ENCODE measurements at regions not wholly inside any gene's neighbourhood (a gene's known extent, or its start where the extent isn't known, plus 50 kb on each side); places are given as distances from the start of the nearest gene placed in this dataset.
"Not testable (repeated sequence)": the region's sequence is repeated elsewhere in the genome, so short reads cannot be mapped to it uniquely, and the experiment has no call there.

DNA sequence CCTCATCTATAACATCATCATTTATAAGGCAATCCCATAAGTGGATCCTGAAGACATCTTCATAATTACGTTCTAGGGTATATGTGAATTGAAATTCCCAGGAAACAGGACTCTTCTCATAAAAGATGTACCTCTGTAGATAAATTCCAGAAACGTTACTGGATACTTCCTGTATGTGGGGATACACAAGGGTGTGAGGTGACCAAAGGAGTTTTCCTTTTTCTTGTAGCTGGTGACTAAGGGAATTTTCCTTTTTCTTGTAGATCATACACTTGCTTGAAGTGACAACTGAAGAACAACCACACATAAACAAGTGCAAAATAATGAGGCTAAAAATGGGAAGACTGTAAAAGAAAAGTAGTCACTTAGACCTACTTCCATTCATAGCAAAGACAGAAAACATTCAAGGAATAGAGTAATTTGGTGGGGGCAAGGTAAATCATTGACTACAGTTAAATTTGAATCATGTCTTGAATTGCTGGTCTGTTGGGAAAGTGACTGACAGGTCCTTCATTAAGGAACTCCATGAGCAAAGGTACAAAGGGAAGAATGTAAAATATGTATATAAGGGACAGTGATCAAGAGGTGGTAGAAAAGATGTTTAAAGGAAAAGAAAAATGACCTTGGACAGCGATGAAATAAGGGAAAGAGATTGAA lies 53.2 kb upstream of the UBE2E3 start:
- no peak for DNase-seq (ENCODE audit: low spot score)

DNA sequence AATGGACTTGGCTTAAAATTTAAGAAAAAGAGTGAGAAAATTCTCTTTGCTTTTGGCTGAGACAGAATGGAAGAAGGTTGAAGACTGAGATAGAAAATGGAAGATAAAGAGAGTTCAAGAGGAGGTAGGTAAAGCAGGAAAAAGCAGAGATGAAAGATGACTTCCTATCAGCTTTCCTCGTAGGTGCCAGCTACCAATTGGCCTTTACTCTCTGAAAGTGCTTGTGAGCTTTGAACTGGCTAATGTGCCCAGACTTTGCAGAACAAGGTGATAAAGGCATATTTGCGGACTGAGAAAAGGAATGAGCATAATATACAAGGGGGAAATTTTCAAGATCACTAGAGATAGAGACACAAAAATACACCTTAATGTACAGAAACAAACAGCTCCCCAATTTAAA lies 54.7 kb upstream of the UBE2E3 start:
- no peak for DNase-seq (ENCODE audit: low spot score)

DNA sequence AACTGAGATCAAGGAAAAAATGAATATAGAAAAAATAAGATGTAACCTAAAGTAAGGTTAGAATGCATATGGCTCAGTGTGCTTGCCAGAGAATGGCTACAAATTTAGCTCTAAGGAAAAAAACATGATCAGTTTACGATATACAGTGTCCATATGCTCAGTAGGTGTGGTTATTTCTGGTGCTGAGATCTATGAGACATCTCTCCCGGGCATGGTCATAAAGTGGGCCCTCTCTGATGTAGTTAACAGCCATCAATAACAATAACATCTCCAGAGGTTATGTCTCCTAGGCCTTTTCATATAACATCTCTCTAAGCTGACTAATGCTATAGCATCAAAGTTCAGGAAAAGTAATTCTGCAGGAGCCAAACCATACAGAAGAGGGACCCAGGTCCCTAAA lies 56.3 kb upstream of the UBE2E3 start:
- DNase-seq (ENCODE audit: low spot score): no peak

DNA sequence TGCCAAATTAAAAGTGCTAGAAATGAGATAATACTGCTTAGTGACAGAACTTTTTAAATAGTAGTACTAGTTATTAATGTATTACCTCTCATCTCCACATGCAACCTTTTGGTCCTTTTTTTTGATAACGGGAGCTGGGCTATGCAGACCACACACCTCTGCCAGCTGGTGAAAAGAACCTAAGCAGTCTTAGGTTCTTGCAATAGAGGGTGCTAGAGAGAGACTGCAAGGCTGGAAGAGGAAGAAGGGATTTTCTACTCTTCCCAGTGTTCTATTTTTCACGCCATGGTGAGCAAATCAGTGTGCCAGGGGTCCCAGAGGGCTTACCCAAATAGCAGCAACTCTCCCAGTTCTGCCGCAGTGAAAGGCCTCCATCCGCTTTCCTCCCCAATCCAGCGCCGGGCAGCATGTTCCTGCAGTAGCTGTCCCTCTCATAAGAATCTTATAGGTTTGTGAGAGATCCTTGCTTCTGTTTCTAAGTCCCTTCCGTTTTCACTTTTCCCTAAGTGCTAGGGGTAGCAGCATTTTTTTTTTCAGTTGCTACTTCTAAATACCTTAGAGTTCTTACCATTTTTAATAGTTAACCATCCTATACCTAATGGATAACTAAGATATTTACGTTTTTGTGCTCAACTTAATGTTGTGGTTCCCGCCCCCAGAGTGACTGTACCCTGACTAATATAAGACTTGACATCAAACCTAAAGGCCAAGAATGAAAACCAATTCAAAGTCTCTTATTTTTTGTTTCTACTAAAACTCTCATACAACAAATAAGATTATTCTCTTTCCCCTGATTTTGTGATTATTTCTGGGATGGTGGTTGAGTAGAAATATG lies 69.4 kb upstream of the UBE2E3 start:
- DNase-seq (ENCODE audit: low spot score): no peak

DNA sequence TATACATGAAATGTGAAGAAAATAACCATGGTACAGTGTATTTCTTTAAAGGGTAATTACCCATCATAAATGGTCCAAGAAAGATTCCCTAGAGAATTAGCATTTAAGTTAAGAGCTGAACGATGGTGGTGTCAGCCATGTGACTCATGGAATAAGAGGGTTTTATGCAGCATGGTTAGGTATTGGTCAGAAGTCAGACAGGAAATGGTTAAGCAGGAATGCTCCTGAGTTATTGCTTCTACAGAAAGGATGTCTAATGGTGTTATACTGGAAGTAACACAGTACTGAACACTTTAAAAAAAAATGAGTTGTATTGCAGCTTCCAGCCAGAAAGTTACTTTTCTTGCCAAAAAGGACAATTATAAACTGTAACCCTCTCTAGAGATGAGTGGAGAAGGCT lies 72.7 kb upstream of the UBE2E3 start:
- no peak for DNase-seq (ENCODE audit: low spot score)

DNA sequence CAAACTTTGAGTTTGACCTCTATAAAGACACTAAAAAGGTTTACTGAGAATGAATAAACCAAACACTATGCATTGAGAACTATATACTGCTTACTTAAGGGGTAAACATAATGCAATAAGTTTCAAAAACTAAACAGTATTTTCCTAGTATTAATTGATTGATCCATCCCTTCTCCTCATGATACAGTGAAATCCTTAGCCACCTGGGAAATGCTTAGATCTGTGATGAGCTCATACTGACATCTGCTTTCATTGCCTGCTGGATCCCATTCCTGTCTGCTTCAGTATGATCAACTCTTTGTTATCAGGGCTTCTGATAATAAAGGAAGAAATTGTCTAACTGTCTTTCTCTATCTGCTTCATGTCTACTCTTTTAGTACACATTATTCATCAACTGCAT lies 74.9 kb upstream of the UBE2E3 start:
- no peak for DNase-seq (ENCODE audit: low spot score)

DNA sequence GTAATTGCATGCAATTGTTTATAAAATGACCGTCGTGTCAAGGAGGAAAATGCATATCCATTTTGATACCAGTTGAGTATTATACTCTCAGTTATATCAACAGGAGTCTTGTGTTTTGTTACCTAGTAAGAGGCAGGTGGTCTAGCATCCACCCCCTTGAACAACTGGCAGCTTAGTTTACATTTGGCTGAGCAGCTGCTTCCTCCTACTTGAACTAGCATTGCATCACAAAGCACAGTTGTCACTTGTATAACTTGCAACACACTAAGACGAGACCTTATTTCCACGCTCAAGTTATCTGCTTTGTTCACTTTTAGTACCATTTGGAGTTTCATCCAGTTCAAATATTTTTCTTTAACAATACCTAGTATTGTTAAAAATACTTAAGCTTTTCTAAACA lies 75.4 kb upstream of the UBE2E3 start:
- DNase-seq (ENCODE audit: low spot score): no peak

DNA sequence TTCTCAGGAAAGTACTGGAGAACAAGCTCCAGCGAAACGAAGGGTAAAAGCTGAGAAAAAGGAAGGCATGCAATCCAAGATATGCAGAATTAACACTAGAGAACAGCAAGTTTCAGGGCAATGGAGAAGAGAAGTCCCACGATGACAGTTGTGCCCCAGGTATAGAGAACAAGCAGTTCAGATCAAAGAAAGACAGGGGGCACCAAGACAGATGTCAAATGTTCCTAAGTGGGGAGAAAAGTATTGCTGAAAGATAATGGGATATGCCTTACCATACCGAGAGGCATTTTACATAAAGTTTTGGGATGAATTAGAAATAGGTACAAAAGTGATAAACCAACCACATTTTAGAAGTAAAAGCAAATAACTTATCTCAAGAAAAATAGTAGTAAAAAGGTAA lies 79.1 kb upstream of the UBE2E3 start:
- DNase-seq (ENCODE audit: low spot score): no peak

DNA sequence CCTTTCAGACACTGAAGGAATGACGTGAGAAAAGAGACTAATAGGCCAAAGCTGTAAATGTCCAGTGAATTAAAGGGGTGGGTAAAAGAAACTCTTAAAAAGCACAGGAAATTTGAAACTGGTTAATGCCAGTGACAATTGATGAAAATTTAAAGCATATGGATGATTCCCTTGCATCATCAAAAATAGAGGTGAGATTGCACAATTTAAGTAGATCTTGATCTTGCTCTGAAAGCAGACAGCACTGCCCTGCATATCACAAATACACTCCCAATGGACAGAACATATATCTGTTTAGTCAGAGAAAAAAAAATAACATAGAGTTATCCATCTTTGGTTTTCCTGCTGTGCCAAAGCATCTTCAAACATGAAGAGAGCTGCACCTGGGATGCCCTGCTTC lies 86.7 kb upstream of the UBE2E3 start:
- no peak for DNase-seq (ENCODE audit: low spot score)

DNA sequence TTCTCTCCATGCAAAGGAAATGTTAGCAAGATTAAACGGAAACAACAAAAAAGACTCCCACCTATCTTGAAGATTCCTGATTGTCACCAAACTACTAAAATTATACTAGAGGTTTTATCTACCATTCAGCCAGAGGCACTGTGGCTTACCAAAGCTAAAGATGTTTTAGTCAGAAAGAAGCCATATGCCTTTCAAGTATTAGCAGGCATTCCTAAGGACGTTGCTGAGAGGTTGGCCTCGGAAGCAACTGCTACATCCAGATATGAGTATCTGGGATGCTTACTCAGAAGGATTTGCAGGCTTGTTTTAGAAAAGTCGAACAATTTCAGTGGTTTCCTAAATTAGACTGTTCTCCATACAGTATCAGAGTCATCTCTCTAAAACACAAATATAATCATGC lies 88.3 kb upstream of the UBE2E3 start:
- DNase-seq (ENCODE audit: low spot score): no peak

DNA sequence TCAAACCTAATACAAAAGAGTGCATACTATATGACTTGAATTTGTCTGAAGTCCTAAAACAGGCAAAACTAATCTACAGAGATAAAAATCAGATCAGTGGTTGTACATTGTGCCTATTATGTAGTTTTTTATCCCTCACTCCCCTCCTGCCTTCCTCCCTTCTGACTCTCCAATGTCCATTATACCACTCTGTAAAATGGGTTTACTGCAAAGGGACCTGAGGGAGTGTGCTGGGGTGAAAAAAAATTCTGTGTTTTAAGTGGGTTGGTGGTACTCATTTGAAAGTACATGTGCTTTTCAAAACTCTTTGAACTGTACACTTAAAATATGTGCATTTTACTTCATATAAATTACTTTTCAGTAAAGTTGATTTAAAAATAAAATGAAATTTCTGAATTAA lies 89.0 kb upstream of the UBE2E3 start:
- DNase-seq (ENCODE audit: low spot score): no peak

DNA sequence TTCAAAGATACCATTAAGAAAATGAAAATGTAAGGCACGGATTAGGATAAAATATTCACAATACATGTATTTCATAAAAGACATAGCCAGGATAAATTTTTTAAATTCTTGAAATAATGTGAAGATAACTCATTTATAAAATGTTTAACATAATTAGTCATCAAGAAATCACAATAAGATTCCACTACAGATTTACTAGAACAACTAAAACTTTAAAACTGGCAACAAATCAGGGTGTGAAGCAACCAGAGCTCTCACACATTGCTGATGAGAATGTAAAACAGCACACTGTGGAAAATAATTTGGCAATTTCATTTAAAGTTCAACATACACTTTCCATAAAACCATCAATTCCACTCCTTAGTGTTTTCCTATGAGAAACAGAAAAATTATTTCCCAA lies 89.6 kb upstream of the UBE2E3 start:
- DNase-seq (ENCODE audit: low spot score): no peak

DNA sequence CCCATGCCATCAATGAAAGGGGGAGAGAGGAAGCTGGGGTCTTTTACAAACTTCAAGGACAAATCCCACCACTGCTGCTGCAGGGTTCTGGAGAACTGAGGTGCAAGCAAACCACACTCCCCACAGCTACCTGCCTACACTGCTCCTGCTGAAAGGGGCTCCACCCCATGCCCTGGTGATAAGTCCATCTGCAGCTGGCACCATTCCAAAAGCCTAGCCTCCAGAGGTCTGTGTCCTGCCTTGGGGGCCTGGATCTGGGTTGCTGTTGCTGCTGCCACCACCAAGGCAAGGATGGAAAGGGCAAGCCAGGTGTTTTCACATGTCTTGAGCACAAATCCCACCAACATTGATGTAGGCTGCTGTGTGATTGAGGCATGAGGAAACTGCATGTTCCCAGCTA lies 97.4 kb upstream of the UBE2E3 start:
- no peak for DNase-seq (ENCODE audit: low spot score)

DNA sequence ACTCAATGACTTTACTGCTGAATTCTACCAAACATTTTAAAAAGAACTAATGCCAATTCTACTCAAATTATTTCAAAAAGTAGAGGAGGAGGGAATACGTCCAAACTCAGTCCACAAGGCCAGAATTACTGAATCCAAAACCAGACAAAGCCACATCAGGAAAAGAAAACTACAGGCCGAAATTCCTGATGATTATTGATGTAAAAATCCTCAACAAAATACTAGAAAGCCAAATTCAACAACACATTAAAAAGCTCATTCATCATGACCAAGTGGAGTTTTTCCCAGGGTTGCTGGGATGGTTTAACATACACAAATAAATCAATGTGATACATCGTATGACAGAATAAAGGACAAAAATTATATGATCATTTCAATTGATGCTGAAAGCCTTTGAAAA lies 103.9 kb upstream of the UBE2E3 start:
- DNase-seq (ENCODE audit: low spot score): no peak

DNA sequence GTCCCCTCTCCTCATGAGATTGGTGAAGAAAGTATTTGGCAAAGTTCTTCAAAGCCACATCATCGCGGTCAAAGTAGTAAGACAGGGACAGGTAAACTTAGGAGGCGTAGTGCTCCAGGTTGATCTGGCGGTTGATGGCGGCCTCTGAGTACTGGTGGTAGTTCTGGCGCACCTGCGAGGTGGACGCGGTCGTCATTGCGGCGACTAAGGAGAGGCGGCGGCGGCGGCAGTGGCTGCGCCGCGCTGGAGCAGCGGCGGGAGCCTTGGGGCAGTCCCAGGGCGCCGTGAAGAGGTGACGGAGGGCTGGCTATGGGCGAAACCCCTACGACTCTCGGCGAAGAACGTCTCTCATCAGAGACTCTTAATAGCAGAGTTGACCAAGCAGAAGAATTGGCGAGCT lies 107.2 kb upstream of the UBE2E3 start:
- no peak for DNase-seq (ENCODE audit: low spot score)

DNA sequence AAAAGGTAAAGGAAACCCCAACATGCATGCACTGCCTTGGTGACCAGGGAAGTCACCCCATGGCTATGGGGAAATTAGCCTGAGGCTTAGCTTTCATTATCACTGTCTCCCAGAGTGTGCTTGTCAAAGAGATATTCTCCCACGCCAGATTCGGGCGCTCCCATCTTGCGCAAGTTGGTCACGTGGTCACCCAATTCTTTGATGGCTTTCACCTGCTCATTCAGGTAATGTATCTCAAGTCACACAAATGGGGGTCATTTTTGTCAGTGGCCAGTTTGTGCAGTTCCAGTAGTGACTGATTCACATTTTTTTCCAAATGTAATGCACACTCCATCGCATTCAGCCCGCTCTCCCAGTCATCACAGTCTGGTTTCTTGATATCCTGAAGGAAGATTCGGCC lies 107.6 kb upstream of the UBE2E3 start:
- DNase-seq (ENCODE audit: low spot score): not testable (repeated sequence)

DNA sequence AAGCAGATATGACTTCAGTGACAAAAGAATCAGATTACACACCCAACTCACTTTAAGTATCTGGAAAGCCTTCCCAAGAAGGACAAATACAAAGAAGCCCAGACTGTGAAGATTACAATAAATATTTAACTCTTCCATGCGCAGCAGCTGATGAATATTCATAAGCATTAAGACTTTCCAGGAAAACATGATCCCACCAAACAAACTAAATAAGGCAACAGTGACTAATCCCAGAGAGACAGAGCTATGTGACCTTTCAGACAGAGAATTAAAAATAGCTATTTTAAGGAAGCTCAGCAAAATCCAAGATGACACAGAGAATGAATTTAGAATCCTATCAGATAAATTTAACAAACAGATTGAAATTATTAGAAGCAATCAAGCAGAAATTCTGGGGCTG lies 108.2 kb upstream of the UBE2E3 start:
- DNase-seq (ENCODE audit: low spot score): no peak

DNA sequence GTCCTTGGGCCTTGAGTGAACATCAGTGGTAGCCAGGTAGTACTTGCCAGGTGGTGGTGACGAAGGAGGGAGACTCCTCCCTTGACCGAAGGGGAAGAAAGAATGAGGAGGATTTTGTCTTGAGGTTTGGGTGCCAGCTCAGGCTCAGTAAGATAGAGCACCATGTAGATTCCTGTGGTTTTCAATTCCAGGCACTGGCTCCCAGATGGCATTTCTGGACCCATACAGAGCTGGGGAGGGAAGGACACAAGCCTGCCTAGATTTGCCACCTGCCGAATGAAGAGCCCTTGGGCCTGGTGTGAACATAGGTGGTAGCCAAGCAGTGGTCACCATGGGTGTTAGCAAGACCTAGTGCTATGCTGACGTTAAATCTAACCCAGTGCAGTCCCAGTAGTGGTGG lies 108.8 kb upstream of the UBE2E3 start:
- DNase-seq (ENCODE audit: low spot score): no peak

DNA sequence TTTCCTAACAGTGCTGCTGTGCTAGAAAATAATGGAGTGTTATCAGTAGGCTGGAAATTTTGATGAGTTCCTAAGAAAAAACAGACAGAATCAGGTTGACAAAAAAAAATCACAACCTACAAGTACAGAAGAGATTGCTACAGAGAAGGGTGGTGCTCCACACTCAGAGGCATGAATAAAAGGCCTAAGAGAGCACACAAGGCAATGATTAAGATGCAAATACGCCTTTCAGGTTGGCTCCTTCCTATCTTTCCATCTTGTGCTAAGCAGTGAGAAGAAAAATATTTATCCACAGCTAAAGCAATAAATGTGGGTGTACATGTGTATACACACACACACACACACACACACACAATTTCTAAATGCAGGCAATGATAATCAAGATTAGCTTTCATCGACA lies 130.6 kb upstream of the UBE2E3 start:
- DNase-seq (ENCODE audit: low spot score): no peak

DNA sequence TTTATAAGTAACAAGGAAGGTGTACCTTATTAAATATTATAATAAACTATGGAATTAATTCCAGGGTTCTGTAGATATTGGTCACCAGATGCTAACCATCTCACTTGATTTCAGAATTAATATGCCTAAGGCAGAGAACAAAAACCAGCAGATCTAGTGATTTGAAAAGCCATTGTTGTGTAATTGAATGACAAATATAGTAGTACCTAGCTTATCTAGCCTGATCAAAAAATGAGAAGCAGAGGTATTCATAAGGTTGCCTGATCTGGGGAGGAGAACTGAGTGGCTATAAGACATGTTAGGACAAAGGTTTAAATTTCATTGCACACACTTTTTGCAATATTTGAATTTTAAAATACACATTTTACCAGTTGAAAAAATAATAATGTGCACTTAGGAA lies 132.0 kb upstream of the UBE2E3 start:
- DNase-seq (ENCODE audit: low spot score): no peak

DNA sequence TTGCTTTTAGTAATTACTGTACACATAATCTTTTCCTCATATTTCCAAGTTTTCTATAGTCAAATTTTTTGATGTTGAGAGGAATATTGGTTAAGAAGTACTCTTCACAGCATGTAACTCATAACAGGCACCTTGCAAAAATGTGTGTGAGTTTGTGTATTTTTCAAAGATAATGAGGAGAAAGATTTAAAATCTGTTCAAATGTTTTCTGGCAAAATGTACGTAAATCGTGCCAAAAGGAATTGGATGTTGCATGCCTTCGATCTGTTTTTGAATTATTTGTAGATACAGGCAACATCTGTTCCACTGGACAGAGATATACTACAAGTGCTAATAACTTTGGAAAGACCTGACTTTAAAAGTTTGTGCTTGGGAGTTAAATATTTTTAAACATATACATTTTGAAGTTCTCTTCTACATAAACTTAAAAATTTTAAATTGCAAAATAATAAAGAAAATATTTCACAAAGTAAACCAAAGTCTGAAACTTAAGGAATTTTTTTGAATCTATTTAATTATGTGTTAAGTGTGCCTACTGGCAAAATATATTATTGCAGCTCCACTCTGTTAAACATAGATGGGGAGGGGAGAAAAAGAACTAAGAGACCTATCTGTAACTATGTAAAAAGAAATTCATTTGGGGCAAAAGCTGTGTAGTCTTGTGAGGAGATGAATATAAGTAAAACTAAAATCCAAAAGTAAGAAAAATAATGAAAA lies 133.5 kb upstream of the UBE2E3 start:
- no peak for DNase-seq (ENCODE audit: low spot score)

DNA sequence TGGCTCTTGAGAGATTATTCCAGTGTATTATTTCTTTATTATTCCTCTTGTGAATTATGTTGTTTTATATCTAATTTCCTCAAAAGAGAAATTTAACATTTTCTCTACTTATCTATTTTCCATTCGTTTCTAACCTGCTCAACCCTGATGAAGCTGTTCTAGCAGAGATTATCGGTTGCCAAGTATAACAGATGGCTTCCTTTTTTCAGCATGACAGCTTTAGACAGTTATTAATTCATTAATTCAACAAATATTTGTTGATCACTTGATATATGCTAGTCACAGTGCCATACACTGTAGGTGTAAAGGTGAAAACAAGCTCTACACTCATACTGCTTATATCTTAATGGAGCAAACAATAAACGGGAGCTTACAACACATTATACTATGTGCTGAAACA lies 137.9 kb upstream of the UBE2E3 start:
- DNase-seq (ENCODE audit: low spot score): no peak

DNA sequence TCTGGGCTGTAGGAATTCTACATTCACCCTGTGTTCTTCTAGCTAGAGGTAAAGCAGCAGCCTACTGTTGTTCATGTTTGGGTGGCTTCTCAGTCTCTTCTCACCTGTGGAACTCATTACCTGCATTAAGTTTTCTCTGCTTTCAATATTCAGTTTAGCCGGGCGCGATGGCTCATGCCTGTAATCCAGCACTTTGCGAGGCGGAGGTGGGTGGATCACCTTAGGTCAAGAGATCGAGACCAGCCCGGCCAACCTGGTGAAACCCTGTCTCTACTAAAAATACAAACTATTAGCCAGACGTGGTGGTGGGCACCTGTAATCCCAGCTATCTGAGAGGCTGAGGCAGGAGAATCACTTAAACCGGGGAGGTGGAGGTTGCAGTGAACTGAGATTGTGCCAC lies 139.8 kb upstream of the UBE2E3 start:
- no peak for DNase-seq (ENCODE audit: low spot score)

Measured in HuH-7.5 (cell line).